PC-3 (cell line): ENCODE measurements at regions not wholly inside any gene's neighbourhood (a gene's known extent, or its start where the extent isn't known, plus 50 kb on each side); places are given as distances from the start of the nearest gene placed in this dataset.

Source experiments
- ATAC-seq: fragments of 200-7000 bp; cut with Tn5 transposase; 2 replicates; pipeline ENCODE4 v1.9.1; 2020; ENCODE audit warnings: mild to moderate bottlenecking, moderate library complexity
- BruUV-seq: library from RNA; stranded (reverse); fragments of 400-500 nt; replicated peaks from 2 replicates; lab custom pipeline; 2021; lab: Mats Ljungman, UMichigan
- CTCF ChIA-PET: fragments of 300-600 bp; sonication (Branson Sonifier 250); formaldehyde crosslinking; loops from one replicate; lab custom pipeline; 2022; ENCODE audit warnings: antibody characterized with exemption; lab: Charles Lee
- POLR2A ChIA-PET: fragments of 300-600 bp; sonication (Branson Sonifier 250); formaldehyde crosslinking; loops from one replicate; lab custom pipeline; 2022; ENCODE audit warnings: antibody characterized with exemption; ENCODE audit not compliant: unreplicated experiment; lab: Charles Lee
- DNase-seq: peaks from one replicate; pipeline ENCODE4 v3.0.0-alpha.2; 2015
- H2AFZ ChIP-seq: fragments of 300-600 bp; sonication (generic); 2 replicates; pipeline ENCODE4 v1.6.0; 2016; ENCODE audit warnings: antibody characterized with exemption, low read length
- H3F3A ChIP-seq: fragments of 300-600 bp; sonication (generic); one replicate; pipeline ENCODE4 v1.6.0; 2017; ENCODE audit warnings: antibody characterized with exemption, low read length, control low read depth, mild to moderate bottlenecking; ENCODE audit not compliant: unreplicated experiment
- H3K27ac ChIP-seq: fragments of 300-600 bp; sonication (generic); 2 replicates; pipeline ENCODE4 v1.5.1; 2016; ENCODE audit warnings: mild to moderate bottlenecking, low read length
- H3K27me3 ChIP-seq: fragments of 300-600 bp; sonication (generic); 2 replicates; pipeline ENCODE4 v1.6.1; 2016; ENCODE audit warnings: low read length, mixed read lengths
- H3K36me3 ChIP-seq: fragments of 300-600 bp; sonication (generic); 2 replicates; pipeline ENCODE4 v1.6.1; 2016; ENCODE audit warnings: low read depth, mixed run types, low read length, mixed read lengths
- H3K4me1 ChIP-seq: fragments of 300-600 bp; sonication (generic); 2 replicates; pipeline ENCODE4 v1.5.1; 2016; ENCODE audit warnings: low read length; ENCODE audit not compliant: insufficient read depth
- H3K4me2 ChIP-seq: fragments of 300-600 bp; sonication (generic); 2 replicates; pipeline ENCODE4 v1.6.0; 2016; ENCODE audit warnings: low read length
- H3K4me3 ChIP-seq: fragments of 300-600 bp; sonication (generic); 2 replicates; pipeline ENCODE4 v1.5.1; 2016; ENCODE audit warnings: mild to moderate bottlenecking, low read length, mixed read lengths
- H3K79me2 ChIP-seq: fragments of 300-600 bp; sonication (generic); 2 replicates; pipeline ENCODE4 v1.6.1; 2017; ENCODE audit warnings: low read length, mixed read lengths
- H3K9ac ChIP-seq: fragments of 300-600 bp; sonication (generic); 2 replicates; pipeline ENCODE4 v1.6.0; 2016; ENCODE audit warnings: mild to moderate bottlenecking, low read length
- H3K9me2 ChIP-seq: fragments of 300-600 bp; sonication (generic); replicated peaks from 2 replicates; pipeline ENCODE4 v1.6.1; 2016; ENCODE audit warnings: mixed run types, low read length, mixed read lengths
- H3K9me3 ChIP-seq: fragments of 300-600 bp; sonication (generic); 2 replicates; pipeline ENCODE4 v1.6.1; 2016; ENCODE audit warnings: low read length, mixed read lengths
- H4K20me1 ChIP-seq: fragments of 300-600 bp; sonication (generic); 2 replicates; pipeline ENCODE4 v1.6.1; 2016; ENCODE audit warnings: low read length, mixed read lengths
- EZH2 ChIP-seq: fragments of 300-600 bp; sonication (generic); IDR thresholded peaks from one replicate; pipeline ENCODE4 v1.6.1; 2017; ENCODE audit warnings: antibody characterized with exemption, mild to moderate bottlenecking, low read length; ENCODE audit not compliant: unreplicated experiment
- EZH2phosphoT487 ChIP-seq: fragments of 300-600 bp; sonication (generic); IDR thresholded peaks from 2 replicates; pipeline ENCODE4 v1.6.1; 2018; ENCODE audit warnings: mild to moderate bottlenecking, antibody characterized with exemption, low read length, borderline replicate concordance
- intact Hi-C: fragments of 100-400 bp; cut with micrococcal nuclease; formaldehyde crosslinking; loops from 2 replicates; pipeline ENCODE4 v1.9.0; 2023
- TF ChIP-seq, protein P1 (sequence below): fragments of 300-600 bp; sonication (generic); conservative IDR thresholded peaks from 2 replicates; pipeline ENCODE4 v1.5.1; 2017; ENCODE audit warnings: antibody characterized with exemption, low read depth, mild to moderate bottlenecking, low read length

DNA sequence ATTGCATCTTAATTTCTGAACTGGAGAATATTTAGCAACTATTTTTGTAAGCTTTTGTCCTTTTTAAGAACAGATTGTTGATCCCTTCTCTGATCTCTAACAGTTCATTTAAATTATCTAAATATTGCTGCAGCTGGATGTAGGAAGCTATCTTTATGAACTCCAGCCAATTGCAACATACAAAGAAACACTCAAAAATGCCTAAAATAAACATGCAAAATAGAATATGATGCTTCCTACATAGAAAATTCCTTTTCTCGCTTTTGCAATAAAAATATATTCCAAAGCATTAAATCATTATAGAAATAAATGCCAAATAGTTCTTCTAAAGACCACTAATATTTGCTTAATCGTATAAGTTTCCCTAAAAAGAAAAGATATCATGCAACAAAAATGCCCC lies 218.6 kb downstream of the LURAP1L start:
- H4K20me1 ChIP-seq, result no peaks in the 10 kb centered on the region
- DNase-seq (no peak), ATAC-seq (no peak)
- H3K9ac ChIP-seq, result no peak overlapping the region
- H3K4me1 ChIP-seq, result no peaks in the 10 kb centered on the region
- ChIA-PET CTCF (no interaction called here), POLR2A (no interaction called here)
- H3K9me3 ChIP-seq, result no peaks in the 10 kb centered on the region
- no peak overlapping the region for H3K4me3 ChIP-seq
- H3K9me2 ChIP-seq, result no peaks in the 10 kb centered on the region
- TF ChIP-seq EZH2, result no peak
- TF ChIP-seq EZH2phosphoT487, result no peak
- TF ChIP-seq, protein P1, sequence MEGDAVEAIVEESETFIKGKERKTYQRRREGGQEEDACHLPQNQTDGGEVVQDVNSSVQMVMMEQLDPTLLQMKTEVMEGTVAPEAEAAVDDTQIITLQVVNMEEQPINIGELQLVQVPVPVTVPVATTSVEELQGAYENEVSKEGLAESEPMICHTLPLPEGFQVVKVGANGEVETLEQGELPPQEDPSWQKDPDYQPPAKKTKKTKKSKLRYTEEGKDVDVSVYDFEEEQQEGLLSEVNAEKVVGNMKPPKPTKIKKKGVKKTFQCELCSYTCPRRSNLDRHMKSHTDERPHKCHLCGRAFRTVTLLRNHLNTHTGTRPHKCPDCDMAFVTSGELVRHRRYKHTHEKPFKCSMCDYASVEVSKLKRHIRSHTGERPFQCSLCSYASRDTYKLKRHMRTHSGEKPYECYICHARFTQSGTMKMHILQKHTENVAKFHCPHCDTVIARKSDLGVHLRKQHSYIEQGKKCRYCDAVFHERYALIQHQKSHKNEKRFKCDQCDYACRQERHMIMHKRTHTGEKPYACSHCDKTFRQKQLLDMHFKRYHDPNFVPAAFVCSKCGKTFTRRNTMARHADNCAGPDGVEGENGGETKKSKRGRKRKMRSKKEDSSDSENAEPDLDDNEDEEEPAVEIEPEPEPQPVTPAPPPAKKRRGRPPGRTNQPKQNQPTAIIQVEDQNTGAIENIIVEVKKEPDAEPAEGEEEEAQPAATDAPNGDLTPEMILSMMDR, result no peak
- no peaks in the 10 kb centered on the region for H3K27me3 ChIP-seq
- H3F3A ChIP-seq, result no peaks in the 10 kb centered on the region
- H3K27ac ChIP-seq, result no peak overlapping the region
- no peak overlapping the region for H3K4me2 ChIP-seq
- H2AFZ ChIP-seq, result no peak overlapping the region
- no peaks in the 10 kb centered on the region for H3K36me3 ChIP-seq
- intact Hi-C loops, result no loop called here
- BruUV-seq, result no TSS peak
- no peaks in the 10 kb centered on the region for H3K79me2 ChIP-seq

DNA sequence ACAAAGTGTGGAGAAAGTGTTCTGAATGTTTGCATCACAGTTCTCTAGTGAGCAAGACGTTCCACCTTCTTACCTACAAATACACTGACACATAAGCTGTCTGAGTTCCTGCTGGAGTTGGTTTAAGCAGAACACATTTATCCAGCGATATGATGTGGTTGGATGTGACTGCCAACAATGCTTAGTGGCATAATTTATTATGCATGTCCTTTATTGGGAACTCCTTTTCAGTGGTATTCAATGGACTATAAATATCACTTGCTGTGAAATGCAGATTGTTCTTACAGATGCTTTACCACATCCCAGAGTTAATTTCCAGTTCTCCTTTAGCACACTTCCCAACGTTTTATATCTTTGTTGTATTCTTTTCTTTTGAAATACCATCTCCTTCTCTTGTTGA lies 222.2 kb downstream of the LURAP1L start:
- H3K4me3 ChIP-seq, result no peak overlapping the region
- intact Hi-C loops, result no loop called here
- ChIA-PET POLR2A (no interaction called here), CTCF (no interaction called here)
- no peak overlapping the region for H2AFZ ChIP-seq
- no TSS peak for BruUV-seq
- no peaks in the 10 kb centered on the region for H3K27me3 ChIP-seq
- H3K36me3 ChIP-seq, result no peaks in the 10 kb centered on the region
- H3K79me2 ChIP-seq, result no peaks in the 10 kb centered on the region
- H4K20me1 ChIP-seq, result no peaks in the 10 kb centered on the region
- ATAC-seq, result no peak
- H3K27ac ChIP-seq, result no peak overlapping the region
- H3K4me2 ChIP-seq, result no peak overlapping the region
- H3K9me3 ChIP-seq, result no peaks in the 10 kb centered on the region
- no peak overlapping the region for H3K9ac ChIP-seq
- DNase-seq, result no peak
- H3K9me2 ChIP-seq, result no peaks in the 10 kb centered on the region
- H3K4me1 ChIP-seq, result no peaks in the 10 kb centered on the region
- H3F3A ChIP-seq, result no peaks in the 10 kb centered on the region
- TF ChIP-seq, protein P1, result no peak
- TF ChIP-seq EZH2, result no peak
- TF ChIP-seq EZH2phosphoT487, result no peak

DNA sequence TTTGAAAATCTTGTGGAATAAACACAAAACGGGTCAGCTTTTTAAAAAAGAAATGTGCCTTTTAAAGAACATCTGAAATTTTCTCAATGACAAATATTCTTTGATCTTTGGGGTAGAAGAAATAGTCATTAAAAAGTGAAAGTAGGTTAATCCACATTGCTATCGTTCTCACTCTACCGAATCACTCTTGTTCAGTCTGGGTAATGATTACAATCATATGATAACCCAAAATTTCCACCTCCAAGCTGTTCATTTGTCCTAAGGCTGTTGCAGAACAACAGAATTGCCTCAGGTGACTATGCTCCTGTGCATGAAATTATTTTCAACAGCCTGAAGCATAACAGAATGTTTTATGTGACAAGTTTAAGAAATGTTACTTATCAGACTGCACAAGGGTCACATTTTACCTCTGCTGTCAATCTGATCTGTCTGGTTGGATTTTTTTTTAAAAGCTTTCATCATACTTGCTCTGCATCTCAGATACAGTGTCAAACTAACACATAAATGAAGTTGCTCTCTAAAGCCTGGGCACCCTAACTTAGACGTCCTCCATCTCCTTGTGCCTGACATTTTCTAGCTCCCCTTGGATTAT lies 227.3 kb downstream of the LURAP1L start:
- no TSS peak for BruUV-seq

More for the DNA sequence above, 227.3 kb downstream of the LURAP1L start:
- Histone ChIP-seq H3K9me3 (no peaks in the 10 kb centered on the region), H3K9ac (no peak overlapping the region), H3K4me3 (no peak overlapping the region), H3K4me1 (no peaks in the 10 kb centered on the region), H2AFZ (no peak overlapping the region), H3K36me3 (no peaks in the 10 kb centered on the region), H3K27ac (no peak overlapping the region), H3K9me2 (no peaks in the 10 kb centered on the region), H4K20me1 (no peaks in the 10 kb centered on the region), H3K4me2 (no peak overlapping the region), H3F3A (no peaks in the 10 kb centered on the region), H3K27me3 (no peaks in the 10 kb centered on the region), H3K79me2 (no peaks in the 10 kb centered on the region)
- intact Hi-C loops, result no loop called here
- no peak for TF ChIP-seq EZH2
- TF ChIP-seq, protein P1, result no peak
- no peak for TF ChIP-seq EZH2phosphoT487
- ChIA-PET CTCF (no interaction called here), POLR2A (no interaction called here)
- DNase-seq (no peak), ATAC-seq (no peak)
